H1 (cell line): ENCODE measurements at regions not wholly inside any gene's neighbourhood (a gene's known extent, or its start where the extent isn't known, plus 50 kb on each side); places are given as distances from the start of the nearest gene placed in this dataset.

ENCODE experiments used
- CBX8 ChIP-seq: fragments of 300-800, 300-1000 bp; sonication (generic); IDR thresholded peaks from 2 replicates; pipeline ENCODE4 v1.7.1; 2016; ENCODE audit warnings: low read depth, low read length, borderline replicate concordance
- CHD7 ChIP-seq: fragments of 300-600 bp; sonication (generic); IDR thresholded peaks from 2 replicates; pipeline ENCODE4 v1.7.1; 2012; ENCODE audit warnings: low read length, moderate library complexity, mild to moderate bottlenecking, inconsistent platforms; ENCODE audit not compliant: insufficient replicate concordance
- EGR1 ChIP-seq: IDR thresholded peaks from 2 replicates; pipeline ENCODE4 v1.6.1; 2011; ENCODE audit warnings: low read depth, low read length, borderline replicate concordance
- EP300 ChIP-seq, 2 experiments: IDR thresholded peaks; 1 replicate in 1 of 2; 2 replicates in 1 of 2; pipeline ENCODE4 v1.6.1; 2011 to 2012; ENCODE audit warnings: low read depth in 2 of 2, low read length in 2 of 2, mild to moderate bottlenecking in 2 of 2, borderline replicate concordance in 1 of 2, inconsistent platforms in 1 of 2, moderate library complexity in 1 of 2
- GABPA ChIP-seq: IDR thresholded peaks from 2 replicates; pipeline ENCODE4 v1.6.1; 2011; ENCODE audit warnings: mild to moderate bottlenecking, low read length, moderate library complexity, borderline replicate concordance; ENCODE audit not compliant: insufficient read depth
- HDAC2 ChIP-seq, 2 experiments: fragments of 300-600 bp in 1 of 2; sonication (generic) in 1 of 2; IDR thresholded peaks; 2 replicates each; pipeline ENCODE4 v1.6.1; 2011 to 2012; ENCODE audit warnings: low read depth in 2 of 2, low read length in 2 of 2, mild to moderate bottlenecking in 2 of 2, moderate library complexity in 2 of 2, borderline replicate concordance in 1 of 2, inconsistent platforms in 1 of 2
- HDAC6 ChIP-seq: IDR thresholded peaks from one replicate; pipeline ENCODE4 v1.7.1; 2012; ENCODE audit warnings: low read depth, mild to moderate bottlenecking, inconsistent platforms, low read length, moderate library complexity
- KDM5A ChIP-seq: fragments of 200-600 bp; IDR thresholded peaks from 2 replicates; pipeline ENCODE4 v1.7.1; 2012; ENCODE audit warnings: mild to moderate bottlenecking, low read length, inconsistent platforms, mixed read lengths
- MAFK ChIP-seq: IDR thresholded peaks from 2 replicates; pipeline ENCODE4 v1.6.1; 2012; ENCODE audit warnings: low read depth, mild to moderate bottlenecking, improper control_type of control experiment, low read length
- NRF1 ChIP-seq: IDR thresholded peaks from 2 replicates; pipeline ENCODE4 v1.6.1; 2011; ENCODE audit warnings: mild to moderate bottlenecking, low read depth, low read length, improper control_type of control experiment
- SIX5 ChIP-seq: IDR thresholded peaks from 2 replicates; pipeline ENCODE4 v1.6.1; 2011; ENCODE audit warnings: mild to moderate bottlenecking, low read depth, low read length
- SRF ChIP-seq: IDR thresholded peaks from 2 replicates; pipeline ENCODE4 v1.6.1; 2011; ENCODE audit warnings: mild to moderate bottlenecking, low read depth, low read length, moderate library complexity
- YY1 ChIP-seq: IDR thresholded peaks from 2 replicates; pipeline ENCODE4 v1.6.1; 2011; ENCODE audit warnings: low read depth, mild to moderate bottlenecking, low read length

GRCh38 chr6:236519-236918 is 55.8 kb upstream of the DUSP22 start (continued):
- TF ChIP-seq CHD7 (no peak), GABPA (no peak), HDAC6 (no peak), SIX5 (no peak), CBX8 (no peak), SRF (no peak), MAFK (no peak), NRF1 (no peak), EP300 (IDR thresholded peaks at IDR 0.05; ENCODE audit: borderline replicate concordance in 1 of 2, low read depth in 2 of 2, low read length in 2 of 2) (no peak), EGR1 (no peak), YY1 (no peak), KDM5A (no peak), HDAC2 (IDR thresholded peaks at IDR 0.05; ENCODE audit: borderline replicate concordance in 1 of 2, low read depth in 2 of 2, low read length in 2 of 2) (no peak)
